ENCODE measurements at regions not wholly inside any gene's neighbourhood (a gene's known extent, or its start where the extent isn't known, plus 50 kb on each side); places are given as distances from the start of the nearest gene placed in this dataset.

- TF ChIP-seq, protein P1, sequence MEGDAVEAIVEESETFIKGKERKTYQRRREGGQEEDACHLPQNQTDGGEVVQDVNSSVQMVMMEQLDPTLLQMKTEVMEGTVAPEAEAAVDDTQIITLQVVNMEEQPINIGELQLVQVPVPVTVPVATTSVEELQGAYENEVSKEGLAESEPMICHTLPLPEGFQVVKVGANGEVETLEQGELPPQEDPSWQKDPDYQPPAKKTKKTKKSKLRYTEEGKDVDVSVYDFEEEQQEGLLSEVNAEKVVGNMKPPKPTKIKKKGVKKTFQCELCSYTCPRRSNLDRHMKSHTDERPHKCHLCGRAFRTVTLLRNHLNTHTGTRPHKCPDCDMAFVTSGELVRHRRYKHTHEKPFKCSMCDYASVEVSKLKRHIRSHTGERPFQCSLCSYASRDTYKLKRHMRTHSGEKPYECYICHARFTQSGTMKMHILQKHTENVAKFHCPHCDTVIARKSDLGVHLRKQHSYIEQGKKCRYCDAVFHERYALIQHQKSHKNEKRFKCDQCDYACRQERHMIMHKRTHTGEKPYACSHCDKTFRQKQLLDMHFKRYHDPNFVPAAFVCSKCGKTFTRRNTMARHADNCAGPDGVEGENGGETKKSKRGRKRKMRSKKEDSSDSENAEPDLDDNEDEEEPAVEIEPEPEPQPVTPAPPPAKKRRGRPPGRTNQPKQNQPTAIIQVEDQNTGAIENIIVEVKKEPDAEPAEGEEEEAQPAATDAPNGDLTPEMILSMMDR (conservative IDR thresholded peaks at IDR 0.05) = no peak
- TF ChIP-seq ZFX (IDR thresholded peaks at IDR 0.05) = no peak
- H3K27ac ChIP-seq = no peak overlapping the region
Observed at GRCh38 chr18:43627848-43628530, 350.7 kb upstream of the SYT4 start.

- TF ChIP-seq, protein P1 (conservative IDR thresholded peaks at IDR 0.05) = no peak
- no peak for TF ChIP-seq ZFX (IDR thresholded peaks at IDR 0.05)
- H3K27ac ChIP-seq = no peak overlapping the region
Observed at GRCh38 chr18:43634994-43635393, 357.7 kb upstream of the SYT4 start.

DNA sequence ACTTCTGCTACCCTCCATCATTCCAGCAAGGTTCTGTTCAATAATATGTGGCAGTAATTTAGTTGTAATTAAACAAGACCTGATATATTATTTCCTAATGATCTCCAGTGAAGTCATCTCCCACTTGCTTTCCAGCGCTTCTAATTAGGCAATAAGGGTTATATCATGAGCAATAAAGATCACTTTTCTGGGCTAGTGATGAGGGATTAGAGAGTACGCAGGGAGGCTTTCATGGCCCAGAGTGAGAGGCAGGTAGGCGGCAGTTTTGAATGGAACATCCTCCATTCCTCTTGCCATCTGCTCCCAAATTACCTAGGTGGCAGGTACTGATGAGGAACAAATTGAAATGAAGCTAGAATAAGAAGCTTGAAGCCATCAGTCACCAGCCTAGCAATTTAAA lies 358.1 kb upstream of the SYT4 start:
- H3K27ac ChIP-seq = no peak overlapping the region
- TF ChIP-seq ZFX (IDR thresholded peaks at IDR 0.05) = no peak
- TF ChIP-seq, protein P1 (conservative IDR thresholded peaks at IDR 0.05) = no peak

- no peak overlapping the region for H3K27ac ChIP-seq
- TF ChIP-seq, protein P1 (conservative IDR thresholded peaks at IDR 0.05) = no peak
- no peak for TF ChIP-seq ZFX (IDR thresholded peaks at IDR 0.05)
Observed at GRCh38 chr18:43642727-43643330, 365.5 kb upstream of the SYT4 start.

GRCh38 chr18:43648002-43648401 lies 370.7 kb upstream of the SYT4 start:
- H3K27ac ChIP-seq = no peak overlapping the region
- TF ChIP-seq ZFX (IDR thresholded peaks at IDR 0.05) = no peak
- TF ChIP-seq, protein P1 (conservative IDR thresholded peaks at IDR 0.05) = peak; percentile 11; the same call in 1 of the 2 replicates

GRCh38 chr18:43649649-43650357 lies 372.5 kb upstream of the SYT4 start:
- no peak for TF ChIP-seq ZFX (IDR thresholded peaks at IDR 0.05)
- TF ChIP-seq, protein P1 (conservative IDR thresholded peaks at IDR 0.05) = no peak
- no peak overlapping the region for H3K27ac ChIP-seq

DNA sequence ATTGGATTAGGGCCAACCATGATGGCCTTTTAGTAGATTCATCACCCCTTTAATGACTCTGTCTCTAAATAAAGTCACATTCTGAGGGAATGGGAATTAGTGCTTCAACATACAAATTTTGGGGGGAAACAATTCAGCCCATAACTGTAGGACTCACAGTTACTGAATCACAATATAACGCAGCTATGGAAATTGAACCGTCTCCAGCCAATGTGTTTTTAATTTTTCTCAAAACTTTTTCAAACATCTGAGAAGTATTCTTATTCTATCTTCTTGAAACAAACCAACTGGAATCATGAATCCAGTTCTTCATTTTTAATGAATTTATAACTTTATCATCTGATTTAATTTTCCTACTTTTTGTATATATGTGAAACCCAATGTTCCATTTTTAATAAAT lies 373.1 kb upstream of the SYT4 start:
- no peak overlapping the region for H3K27ac ChIP-seq

More for the DNA sequence above, 373.1 kb upstream of the SYT4 start:
- TF ChIP-seq ZFX (IDR thresholded peaks at IDR 0.05) = no peak
- TF ChIP-seq, protein P1 (conservative IDR thresholded peaks at IDR 0.05) = no peak
